CD4-positive, alpha-beta T cell treated with Interleukin-2 at 100 ng/mL for 4 hours (primary cell): ENCODE measurements at regions not wholly inside any gene's neighbourhood (a gene's known extent, or its start where the extent isn't known, plus 50 kb on each side); places are given as distances from the start of the nearest gene placed in this dataset.
"Not testable (repeated sequence)": the region's sequence is repeated elsewhere in the genome, so short reads cannot be mapped to it uniquely, and the experiment has no call there.

ENCODE experiments used
- DNase-seq: peaks from one replicate; pipeline ENCODE4 v3.0.0-alpha.2; 2020; ENCODE audit warnings: low spot score

GRCh38 chr5:21482983-21483650, 1370.0 kb downstream of the CDH12 start:
- DNase-seq = not testable (repeated sequence)

DNA sequence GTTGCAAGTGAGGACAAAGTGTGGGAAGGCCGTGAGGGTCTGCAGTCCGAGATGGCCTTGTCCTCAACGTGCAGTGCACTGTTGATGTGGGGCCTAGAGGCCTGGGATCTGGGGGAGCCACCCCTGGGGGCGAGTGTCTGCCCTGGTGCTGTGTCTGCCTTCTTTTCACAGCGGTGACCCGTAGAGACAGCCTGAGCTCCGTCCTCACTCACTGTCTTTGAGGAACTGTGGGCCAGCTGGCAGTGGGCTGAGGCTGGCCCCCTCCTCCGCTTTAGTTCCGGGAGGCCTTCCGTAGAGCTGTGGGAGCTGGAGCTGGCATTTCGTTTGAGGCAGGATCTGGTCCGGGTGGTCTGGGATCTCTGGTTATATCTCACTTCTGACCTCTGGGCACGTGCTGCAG, 1370.6 kb downstream of the CDH12 start:
- not testable (repeated sequence) for DNase-seq

DNA sequence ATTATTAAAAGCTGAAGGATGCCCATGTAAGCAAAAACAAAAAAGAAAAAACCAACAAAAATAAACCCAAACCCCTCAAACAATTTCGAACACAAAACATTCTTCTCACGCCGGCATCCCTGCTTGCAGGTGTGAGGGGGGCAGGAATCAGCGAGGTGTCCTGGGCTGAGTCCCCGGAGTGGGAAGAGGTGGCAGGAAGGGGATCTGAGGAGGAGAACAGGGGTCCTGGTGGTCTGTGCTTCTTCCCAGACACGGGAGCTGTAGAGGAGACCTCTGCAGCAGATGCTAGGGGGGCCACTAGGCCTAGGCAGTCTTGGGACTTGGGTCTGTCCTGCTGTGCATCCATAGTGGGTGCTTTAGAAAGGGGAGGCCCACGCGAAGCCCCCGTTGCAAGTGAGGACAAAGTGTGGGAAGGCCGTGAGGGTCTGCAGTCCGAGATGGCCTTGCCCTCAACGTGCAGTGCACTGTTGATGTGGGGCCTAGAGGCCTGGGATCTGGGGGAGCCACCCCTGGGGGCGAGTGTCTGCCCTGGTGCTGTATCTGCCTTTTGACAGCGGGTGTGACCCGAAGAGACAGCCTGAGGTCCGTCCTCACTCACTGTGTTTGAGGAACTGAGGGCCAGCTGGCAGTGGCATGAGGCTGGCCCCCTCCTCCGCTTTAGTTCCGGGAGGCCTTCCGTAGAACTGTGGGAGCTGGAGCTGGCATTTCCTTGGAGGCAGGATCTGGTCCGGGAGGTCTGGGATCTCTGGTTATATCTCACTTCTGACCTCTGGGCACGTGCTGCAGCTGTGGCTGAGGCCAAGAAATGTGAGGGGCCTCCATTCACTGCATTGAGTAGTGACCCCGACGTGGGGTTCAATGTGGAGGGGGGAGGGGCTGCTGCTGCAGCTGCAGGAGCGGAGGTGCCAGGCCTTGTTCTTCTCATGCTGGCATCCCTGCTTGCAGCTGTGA, 1371.5 kb downstream of the CDH12 start:
- not testable (repeated sequence) for DNase-seq

GRCh38 chr5:21480054-21480453, 1373.1 kb downstream of the CDH12 start:
- not testable (repeated sequence) for DNase-seq

DNA sequence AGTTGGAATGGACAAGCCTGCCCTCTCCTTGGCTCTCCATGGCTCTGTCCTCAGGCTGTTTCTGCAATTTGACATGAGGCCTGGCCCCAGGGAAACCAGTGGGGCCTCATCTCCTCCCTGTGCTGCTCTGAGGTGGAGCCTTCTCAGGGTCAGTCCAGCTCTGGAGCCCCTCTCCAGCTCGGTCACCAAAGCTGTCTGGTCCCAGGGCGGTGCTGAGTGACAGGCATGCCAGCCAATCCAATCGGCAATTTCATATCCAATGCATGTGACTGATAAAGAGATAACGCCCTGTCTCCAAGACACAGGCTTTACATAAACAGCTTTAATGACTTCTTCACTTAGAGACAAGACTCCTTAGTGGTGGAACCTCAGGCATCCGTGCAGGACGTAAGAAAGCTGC, 1379.2 kb downstream of the CDH12 start:
- DNase-seq = not testable (repeated sequence)

- DNase-seq = not testable (repeated sequence)
Measured at GRCh38 chr5:21473436-21473835, 1379.7 kb downstream of the CDH12 start.

- not testable (repeated sequence) for DNase-seq
Measured at GRCh38 chr5:21471691-21472090, 1381.5 kb downstream of the CDH12 start.

DNA sequence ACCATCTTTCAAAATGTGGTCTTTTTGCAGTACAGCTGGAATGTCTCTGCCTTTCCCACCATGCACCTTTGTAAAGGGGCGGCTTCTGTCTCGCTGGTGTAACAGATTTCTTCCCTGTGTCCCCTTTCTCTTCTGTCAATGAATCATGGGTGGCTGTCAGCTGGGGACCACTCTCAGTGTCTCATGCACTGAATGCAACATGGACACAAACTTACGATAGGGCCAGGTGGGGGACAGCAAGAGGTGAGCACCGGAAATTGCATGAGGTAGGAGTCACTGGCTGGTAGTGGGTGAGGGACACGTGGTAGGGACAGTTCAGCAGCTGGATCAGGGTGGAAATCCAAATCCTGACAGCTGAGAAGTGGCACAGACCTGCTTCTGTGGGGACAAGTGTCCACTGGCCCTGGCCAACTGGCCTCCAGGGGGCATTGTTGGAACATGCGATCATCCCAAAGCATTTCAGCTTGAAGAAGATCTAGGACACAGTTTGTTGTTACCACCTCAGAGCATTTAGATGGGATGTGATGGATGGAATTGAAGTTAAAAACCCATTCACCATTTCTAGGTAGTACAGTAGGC, 1383.5 kb downstream of the CDH12 start:
- DNase-seq = not testable (repeated sequence)

DNA sequence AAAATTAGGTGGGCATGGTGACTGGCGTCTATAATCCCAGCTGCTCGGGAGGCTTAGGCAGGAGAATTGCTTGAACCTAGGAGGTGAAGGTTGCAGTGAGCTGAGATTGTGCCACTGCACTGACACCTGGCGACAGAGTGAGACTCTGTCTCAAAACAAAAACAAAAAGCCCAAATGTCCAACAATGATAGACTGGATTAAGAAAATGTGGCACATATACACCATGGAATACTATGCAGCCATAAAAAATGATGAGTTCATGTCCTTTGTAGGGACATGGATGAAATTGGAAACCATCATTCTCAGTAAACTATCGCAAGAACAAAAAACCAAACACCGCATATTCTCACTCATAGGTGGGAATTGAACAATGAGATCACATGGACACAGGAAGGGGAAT, 1385.6 kb downstream of the CDH12 start:
- not testable (repeated sequence) for DNase-seq

DNA sequence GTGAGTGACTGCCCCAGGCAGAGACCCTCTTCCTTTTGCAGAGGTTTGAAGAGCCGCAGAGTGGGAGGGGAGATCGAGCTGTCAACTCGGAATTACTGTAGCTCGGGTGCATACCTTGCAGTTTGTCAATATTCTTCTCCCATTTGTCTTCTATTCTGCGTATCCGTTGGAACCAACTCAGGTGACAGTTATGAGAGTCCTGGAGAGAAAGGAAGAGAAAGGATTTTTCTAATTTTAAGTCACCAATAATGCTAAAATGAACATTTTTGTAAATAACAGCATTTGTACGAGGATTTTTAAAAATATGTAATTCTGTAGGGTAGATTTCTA, 1393.4 kb downstream of the CDH12 start:
- not testable (repeated sequence) for DNase-seq

DNA sequence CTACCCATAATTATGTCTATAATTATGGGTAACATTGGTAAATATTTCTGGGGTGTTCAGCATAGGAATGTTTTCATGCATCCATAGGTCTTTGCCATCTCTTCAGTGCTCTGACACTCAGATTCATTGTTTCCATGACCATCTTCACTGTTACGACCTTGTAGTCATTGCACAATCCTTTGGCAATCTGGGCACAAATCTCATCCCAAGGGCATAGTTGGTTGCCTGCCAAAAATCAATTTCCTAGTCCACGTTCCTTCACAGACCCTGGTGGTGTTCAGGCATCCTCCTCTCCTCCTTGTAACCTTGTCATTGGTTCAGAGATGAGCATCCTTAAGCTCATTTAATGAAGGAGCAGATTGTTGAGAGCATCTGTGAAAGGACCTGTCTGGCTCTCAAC, 1400.7 kb downstream of the CDH12 start:
- no peak for DNase-seq

DNA sequence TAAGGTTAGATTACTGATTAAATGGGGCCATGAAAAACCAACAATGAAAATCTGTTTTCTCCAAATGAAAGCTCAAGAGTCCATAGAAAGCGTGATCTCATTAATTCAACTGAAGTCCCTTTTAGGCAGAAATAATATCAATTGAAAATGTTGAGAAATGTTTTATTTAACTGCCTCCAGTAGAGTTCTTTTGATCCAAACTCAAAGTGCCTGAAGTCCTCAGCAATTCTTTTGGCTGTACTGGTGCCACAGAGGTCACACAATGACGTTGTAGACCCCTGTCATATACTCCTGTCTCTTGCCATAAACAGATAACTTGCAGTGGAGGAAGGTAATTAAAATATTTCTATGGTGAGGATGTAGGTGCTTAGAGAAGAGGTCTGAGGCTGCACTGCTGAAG, 1420.5 kb downstream of the CDH12 start:
- DNase-seq = no peak

- DNase-seq = no peak
Measured at GRCh38 chr5:21424907-21425306, 1428.2 kb downstream of the CDH12 start.

GRCh38 chr5:21419383-21419782, 1431.4 kb upstream of the CDH18 start:
- no peak for DNase-seq

- DNase-seq = not testable (repeated sequence)
Measured at GRCh38 chr5:21402089-21402488, 1414.1 kb upstream of the CDH18 start.

- DNase-seq = no peak
Measured at GRCh38 chr5:21398511-21398910, 1410.5 kb upstream of the CDH18 start.

GRCh38 chr5:21397693-21398092, 1409.7 kb upstream of the CDH18 start:
- no peak for DNase-seq

GRCh38 chr5:21391506-21391905, 1403.5 kb upstream of the CDH18 start:
- no peak for DNase-seq

GRCh38 chr5:21360754-21361153, 1372.8 kb upstream of the CDH18 start:
- not testable (repeated sequence) for DNase-seq

- DNase-seq = peak; percentile 0
Measured at GRCh38 chr5:21341948-21342261, 1353.9 kb upstream of the CDH18 start.

- DNase-seq = not testable (repeated sequence)
Measured at GRCh38 chr5:21341203-21341947, 1353.4 kb upstream of the CDH18 start.

GRCh38 chr5:21340233-21340632, 1352.2 kb upstream of the CDH18 start:
- DNase-seq = not testable (repeated sequence)
